ES-I3 (cell line): ENCODE measurements at regions not wholly inside any gene's neighbourhood (a gene's known extent, or its start where the extent isn't known, plus 50 kb on each side); places are given as distances from the start of the nearest gene placed in this dataset.
"Not testable (repeated sequence)": the region's sequence is repeated elsewhere in the genome, so short reads cannot be mapped to it uniquely, and the experiment has no call there.

Experiments
- H3K36me3 ChIP-seq: 2 replicates; pipeline ENCODE4 v1.6.1; 2013; ENCODE audit warnings: mild to moderate bottlenecking, low read length, control low read depth, moderate library complexity; ENCODE audit not compliant: insufficient read depth
- H3K4me1 ChIP-seq: 2 replicates; pipeline ENCODE4 v1.6.1; 2013; ENCODE audit warnings: mild to moderate bottlenecking, control low read depth, low read length; ENCODE audit not compliant: insufficient read depth
- H3K9ac ChIP-seq: 2 replicates; pipeline ENCODE4 v1.6.1; 2013; ENCODE audit warnings: low read depth, mild to moderate bottlenecking, low read length, moderate library complexity
- H3K9me3 ChIP-seq: 2 replicates; pipeline ENCODE4 v1.6.1; 2013; ENCODE audit warnings: mild to moderate bottlenecking, low read length, moderate library complexity; ENCODE audit not compliant: control insufficient read depth, insufficient read depth

DNA sequence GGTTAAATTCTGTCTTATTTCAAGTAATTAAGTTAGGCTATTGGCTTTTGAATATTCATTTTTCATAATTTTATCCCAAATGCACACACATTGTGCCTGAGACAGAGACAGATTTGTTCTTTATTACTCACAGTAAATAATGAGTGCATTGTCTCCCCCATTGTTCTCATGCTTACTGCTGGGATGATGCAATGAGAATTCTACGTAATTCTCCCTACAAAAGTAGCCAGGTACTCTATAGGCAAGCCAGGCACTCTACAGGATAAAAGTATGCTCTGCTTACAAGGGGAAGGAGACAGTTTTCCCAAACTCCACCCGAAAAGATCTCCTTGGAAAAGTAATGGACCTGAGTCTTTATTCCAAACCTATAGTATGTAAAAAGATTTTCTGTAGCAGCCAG lies 1890.7 kb upstream of the PCDH10 start:
- H3K9ac ChIP-seq, result no peak overlapping the region
- H3K4me1 ChIP-seq, result peaks cover 3% of the 10 kb centered on the region; the same call in 1 of the 2 replicates
- H3K9me3 ChIP-seq, result no peaks in the 10 kb centered on the region
- H3K36me3 ChIP-seq, result no peaks in the 10 kb centered on the region

DNA sequence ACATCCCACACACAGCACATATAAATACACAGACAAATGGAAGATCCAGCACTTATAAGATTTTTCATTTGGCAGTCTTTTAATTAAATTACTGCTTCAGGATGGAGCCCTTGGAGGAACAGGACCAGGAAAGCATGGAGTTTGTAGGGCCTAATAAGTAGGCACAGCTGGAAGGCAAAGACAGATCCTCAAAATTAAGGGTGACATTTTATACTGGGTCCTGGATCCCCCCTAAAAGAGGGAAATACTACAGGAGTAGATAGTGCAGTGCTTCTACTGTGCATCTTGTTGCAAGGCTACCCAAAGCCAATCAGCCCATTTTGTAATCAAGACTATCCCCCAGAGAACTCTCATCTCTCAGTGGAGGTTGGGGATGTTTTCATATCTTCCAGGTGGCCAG lies 1860.7 kb upstream of the PCDH10 start:
- Histone ChIP-seq H3K36me3 (no peaks in the 10 kb centered on the region), H3K9ac (no peak overlapping the region), H3K9me3 (peaks cover 14% of the 10 kb centered on the region), H3K4me1 (no peaks in the 10 kb centered on the region)

- Histone ChIP-seq H3K36me3 (no peaks in the 10 kb centered on the region), H3K9ac (no peak overlapping the region), H3K4me1 (no peaks in the 10 kb centered on the region), H3K9me3 (0 out of 2 replicates have a peak, but pooled peaks cover 1% of the 10 kb centered on the region)
Observed at GRCh38 chr4:131296192-131296591, 1852.9 kb upstream of the PCDH10 start.

GRCh38 chr4:131302108-131302507 lies 1847.0 kb upstream of the PCDH10 start:
- Histone ChIP-seq H3K9me3 (no peaks in the 10 kb centered on the region), H3K9ac (no peak overlapping the region), H3K4me1 (no peaks in the 10 kb centered on the region), H3K36me3 (no peaks in the 10 kb centered on the region)

GRCh38 chr4:131304686-131305085 lies 1844.4 kb upstream of the PCDH10 start:
- Histone ChIP-seq H3K36me3 (no peaks in the 10 kb centered on the region), H3K4me1 (no peaks in the 10 kb centered on the region), H3K9me3 (no peaks in the 10 kb centered on the region), H3K9ac (no peak overlapping the region)

GRCh38 chr4:131309628-131310027 lies 1839.5 kb upstream of the PCDH10 start:
- Histone ChIP-seq H3K9me3 (no peaks in the 10 kb centered on the region), H3K36me3 (no peaks in the 10 kb centered on the region), H3K9ac (no peak overlapping the region)

GRCh38 chr4:131316086-131316485 lies 1833.0 kb upstream of the PCDH10 start:
- Histone ChIP-seq H3K9me3 (no peaks in the 10 kb centered on the region), H3K4me1 (no peaks in the 10 kb centered on the region), H3K9ac (no peak overlapping the region), H3K36me3 (no peaks in the 10 kb centered on the region)

More at GRCh38 chr4:131309628-131310027, 1839.5 kb upstream of the PCDH10 start:
- H3K4me1 ChIP-seq, result no peaks in the 10 kb centered on the region

DNA sequence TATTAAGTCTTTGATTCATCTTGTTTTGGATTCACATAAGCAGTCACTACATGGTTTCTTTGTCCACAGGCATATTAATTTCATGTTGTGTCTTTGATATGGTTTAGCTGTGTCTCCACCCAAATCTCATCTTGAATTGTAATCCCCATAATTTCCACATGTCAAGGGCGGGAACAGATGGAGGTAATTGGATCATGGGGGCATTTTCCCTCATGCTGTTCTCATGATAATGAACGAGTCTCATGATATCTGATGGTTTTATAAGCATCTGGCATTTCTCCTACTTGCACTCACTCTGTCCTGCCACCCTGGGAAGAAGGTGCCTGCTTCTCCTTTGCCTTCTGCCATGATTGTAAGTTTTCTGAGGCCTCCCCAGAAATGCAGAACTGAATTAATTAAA lies 1811.2 kb upstream of the PCDH10 start:
- H3K4me1 ChIP-seq, result no peaks in the 10 kb centered on the region
- no peak overlapping the region for H3K9ac ChIP-seq
- no peaks in the 10 kb centered on the region for H3K9me3 ChIP-seq
- H3K36me3 ChIP-seq, result no peaks in the 10 kb centered on the region

- Histone ChIP-seq H3K36me3 (no peaks in the 10 kb centered on the region), H3K4me1 (no peaks in the 10 kb centered on the region), H3K9me3 (no peaks in the 10 kb centered on the region), H3K9ac (no peak overlapping the region)
Observed at GRCh38 chr4:131339137-131339536, 1810.0 kb upstream of the PCDH10 start.

GRCh38 chr4:131344761-131345160 lies 1804.3 kb upstream of the PCDH10 start:
- no peaks in the 10 kb centered on the region for H3K9me3 ChIP-seq
- H3K4me1 ChIP-seq, result peaks cover 8% of the 10 kb centered on the region; the same call in 1 of the 2 replicates
- H3K9ac ChIP-seq, result no peak overlapping the region
- H3K36me3 ChIP-seq, result no peaks in the 10 kb centered on the region

DNA sequence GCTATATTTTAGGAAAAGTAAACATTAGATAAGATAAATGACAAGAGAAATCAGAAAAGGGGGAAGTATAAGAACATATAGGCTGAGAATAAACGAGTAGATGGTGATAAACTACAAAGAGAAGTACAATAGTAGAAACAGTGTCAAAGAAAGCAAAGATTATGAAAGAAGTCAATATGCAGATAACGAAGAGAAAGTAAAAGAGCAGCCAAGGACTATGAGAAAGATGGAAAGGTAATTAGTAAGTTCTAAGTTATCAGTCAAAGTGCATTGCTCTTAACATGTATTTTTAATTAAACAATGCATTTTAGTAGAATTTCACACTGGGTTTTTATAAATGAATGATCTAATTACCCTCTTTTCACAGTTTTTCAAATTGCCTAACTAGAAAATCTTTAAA lies 1801.3 kb upstream of the PCDH10 start:
- Histone ChIP-seq H3K36me3 (no peaks in the 10 kb centered on the region), H3K9me3 (no peaks in the 10 kb centered on the region), H3K4me1 (peaks cover 8% of the 10 kb centered on the region; the same call in 1 of the 2 replicates), H3K9ac (no peak overlapping the region)

- Histone ChIP-seq H3K4me1 (peaks cover 8% of the 10 kb centered on the region; the same call in 1 of the 2 replicates), H3K9ac (no peak overlapping the region), H3K36me3 (no peaks in the 10 kb centered on the region), H3K9me3 (no peaks in the 10 kb centered on the region)
Observed at GRCh38 chr4:131348263-131348662, 1800.8 kb upstream of the PCDH10 start.

DNA sequence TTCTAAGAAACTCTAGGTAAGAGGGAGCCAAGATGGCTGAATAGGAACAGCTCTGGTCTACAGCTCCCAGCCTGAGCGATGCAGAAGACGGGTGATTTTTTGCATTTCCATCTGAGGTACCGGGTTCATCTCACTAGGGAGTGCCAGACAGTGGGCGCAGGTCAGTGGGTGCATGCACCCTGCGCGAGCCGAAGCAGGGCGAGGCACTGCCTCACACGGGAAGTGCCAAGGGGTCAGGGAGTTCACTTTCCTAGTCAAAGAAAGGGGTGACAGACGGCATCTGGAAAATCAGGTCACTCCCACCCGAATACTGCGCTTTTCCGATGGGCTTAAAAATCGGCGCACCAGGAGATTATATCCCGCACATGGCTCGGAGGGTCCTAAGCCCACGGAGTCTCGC lies 1796.7 kb upstream of the PCDH10 start:
- not testable (repeated sequence) for H3K9me3 ChIP-seq, H3K4me1 ChIP-seq, H3K36me3 ChIP-seq, H3K9ac ChIP-seq

GRCh38 chr4:131366714-131367113 lies 1782.4 kb upstream of the PCDH10 start:
- no peaks in the 10 kb centered on the region for H3K4me1 ChIP-seq
- no peaks in the 10 kb centered on the region for H3K9me3 ChIP-seq
- H3K36me3 ChIP-seq, result no peaks in the 10 kb centered on the region
- H3K9ac ChIP-seq, result no peak overlapping the region

GRCh38 chr4:131367441-131367840 lies 1781.7 kb upstream of the PCDH10 start:
- no peaks in the 10 kb centered on the region for H3K9me3 ChIP-seq
- H3K36me3 ChIP-seq, result no peaks in the 10 kb centered on the region
- H3K4me1 ChIP-seq, result no peaks in the 10 kb centered on the region
- no peak overlapping the region for H3K9ac ChIP-seq

DNA sequence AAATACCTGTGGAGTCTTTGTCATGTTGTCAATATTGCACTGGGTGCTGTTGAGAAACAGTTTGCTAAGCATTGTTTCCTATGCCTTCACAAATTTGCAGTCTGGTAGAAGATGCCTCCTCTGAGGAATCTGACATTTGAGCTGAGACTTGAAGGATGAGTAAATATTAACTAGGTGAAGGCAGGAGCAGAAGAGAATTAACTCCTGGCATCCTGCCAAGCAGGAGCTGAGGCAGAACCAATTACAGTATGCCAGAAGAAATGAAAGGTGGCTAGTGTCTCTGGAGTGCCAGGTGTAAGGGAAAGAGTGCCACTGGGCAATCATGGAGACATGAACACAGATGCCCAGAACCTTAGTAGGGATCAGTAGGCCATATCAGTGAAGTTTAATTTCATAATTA lies 1778.2 kb upstream of the PCDH10 start:
- no peaks in the 10 kb centered on the region for H3K4me1 ChIP-seq
- H3K36me3 ChIP-seq, result no peaks in the 10 kb centered on the region
- no peaks in the 10 kb centered on the region for H3K9me3 ChIP-seq
- no peak overlapping the region for H3K9ac ChIP-seq
